T-cell (primary cell): ENCODE measurements at regions not wholly inside any gene's neighbourhood (a gene's known extent, or its start where the extent isn't known, plus 50 kb on each side); places are given as distances from the start of the nearest gene placed in this dataset.

Experiments
- ATAC-seq, 4 experiments: fragments of 200-7000 bp in 3 of 4; fragments of 150-1000 bp in 1 of 4; cut with Tn5 transposase; replicated peaks in 1 of 4; 1 replicate in 3 of 4; 2 replicates in 1 of 4; pipeline ENCODE4 v1.10.0; 2021; ENCODE audit warnings: moderate library complexity in 3 of 4, mild to moderate bottlenecking in 2 of 4, moderate number of reproducible peaks in 1 of 4
- CTCF ChIA-PET, 2 donors: fragments of 300-600 bp; sonication (Branson Sonifier 250); formaldehyde crosslinking; loops; one replicate each; lab custom pipeline; 2022; ENCODE audit warnings: antibody characterized with exemption in 2 of 2; lab: Charles Lee
- POLR2A ChIA-PET, 2 donors: fragments of 300-600 bp; sonication (Branson Sonifier 250); formaldehyde crosslinking; loops; one replicate each; lab custom pipeline; 2022; ENCODE audit warnings: antibody characterized with exemption in 2 of 2; lab: Charles Lee
- DNase-seq, 35 experiments: peaks; one replicate each; pipeline versions ENCODE4 v3.0.0 to v3.0.0-alpha.2; 2013 to 2023
- H3K27ac ChIP-seq: one replicate; pipeline ENCODE4 v1.5.1; 2013; ENCODE audit warnings: low read length
- H3K27me3 ChIP-seq, 2 experiments: replicated peaks in 1 of 2; 1 replicate in 1 of 2; 2 replicates in 1 of 2; pipeline versions ENCODE4 v1.6.1 to v1.7.0; 2013; ENCODE audit warnings: low read length in 1 of 2, mixed read lengths in 1 of 2; ENCODE audit not compliant: control insufficient read depth in 2 of 2, insufficient read depth in 2 of 2; ENCODE audit errors: extremely low read depth in 1 of 2
- H3K36me3 ChIP-seq, 2 donors: 1 replicate in 1 of 2; 2 replicates in 1 of 2; pipeline versions ENCODE4 v1.6.1 to v1.7.0; 2013; ENCODE audit warnings: low read length in 1 of 2; ENCODE audit not compliant: control insufficient read depth in 2 of 2, insufficient read depth in 1 of 2; ENCODE audit errors: extremely low read depth in 1 of 2
- H3K4me1 ChIP-seq, 2 experiments: 1 replicate in 1 of 2; 2 replicates in 1 of 2; pipeline versions ENCODE4 v1.6.1 to v1.7.0; 2013; ENCODE audit warnings: low read length in 2 of 2, mixed read lengths in 1 of 2; ENCODE audit not compliant: insufficient read depth in 2 of 2, control insufficient read depth in 1 of 2; ENCODE audit errors: extremely low read depth in 1 of 2
- H3K4me3 ChIP-seq, 2 donors: 1 replicate in 1 of 2; 2 replicates in 1 of 2; pipeline versions ENCODE4 v1.5.1 to v1.7.0; 2013; ENCODE audit warnings: mild to moderate bottlenecking in 2 of 2, low read length in 1 of 2, moderate library complexity in 1 of 2; ENCODE audit not compliant: control insufficient read depth in 1 of 2; ENCODE audit errors: extremely low read depth in 1 of 2
- H3K9me3 ChIP-seq: 2 replicates; pipeline ENCODE4 v1.7.0; 2013
- H3K27ac Mint-ChIP-seq, 2 donors: one replicate each; pipeline ENCODE4 v1.8.0; 2020 to 2021; ENCODE audit warnings: mild to moderate bottlenecking in 2 of 2, mixed read lengths in 2 of 2
- H3K27me3 Mint-ChIP-seq, 2 donors: one replicate each; pipeline ENCODE4 v1.8.0; 2021 to 2022; ENCODE audit warnings: mixed read lengths in 2 of 2
- H3K36me3 Mint-ChIP-seq: one replicate; pipeline ENCODE4 v1.8.0; 2021; ENCODE audit warnings: mixed read lengths
- H3K4me1 Mint-ChIP-seq, 3 donors: one replicate each; pipeline ENCODE4 v1.8.0; 2020 to 2022; ENCODE audit warnings: mixed read lengths in 3 of 3, mild to moderate bottlenecking in 1 of 3
- H3K4me3 Mint-ChIP-seq, 3 donors: one replicate each; pipeline ENCODE4 v1.8.0; 2020 to 2022; ENCODE audit warnings: mild to moderate bottlenecking in 3 of 3, mixed read lengths in 3 of 3, moderate library complexity in 3 of 3
- H3K9me3 Mint-ChIP-seq, 3 donors: one replicate each; pipeline ENCODE4 v1.8.0; 2020 to 2022; ENCODE audit warnings: mixed read lengths in 3 of 3
- WGBS: methylation state at CpG from one replicate; pipeline ENCODE4 v1.1.5; 2013; ENCODE audit warnings: missing lambda C conversion rate; ENCODE audit not compliant: insufficient coverage; 5-methylcytosine and 5-hydroxymethylcytosine counted together

- H3K9me3 ChIP-seq = peaks cover 4% of the 10 kb centered on the region
- no peaks in the 10 kb centered on the region for H3K4me1 ChIP-seq
- H3K4me3 Mint-ChIP-seq = no peak overlapping the region
- H3K27me3 Mint-ChIP-seq = no peaks in the 10 kb centered on the region
- no peak overlapping the region for H3K27ac ChIP-seq
- ATAC-seq (no peak), DNase-seq (no peak)
- no peak overlapping the region for H3K4me3 ChIP-seq
- peaks cover 22 to 37% (median 23%) of the 10 kb centered on the region in 3 donors for H3K4me1 Mint-ChIP-seq
- H3K27me3 ChIP-seq = no peaks in the 10 kb centered on the region
- no peak overlapping the region for H3K27ac Mint-ChIP-seq
- WGBS = no CpG with 5 or more reads among the region's 5 CpGs
- peaks cover 20% of the 10 kb centered on the region for H3K36me3 Mint-ChIP-seq
- ChIA-PET POLR2A (no interaction called here), CTCF (no interaction called here)
- no peaks in the 10 kb centered on the region for H3K36me3 ChIP-seq
- H3K9me3 Mint-ChIP-seq = peaks cover 7 to 12% (median 8%) of the 10 kb centered on the region in 3 donors
Observed at GRCh38 chr6:131390322-131390721, 182.7 kb upstream of the ARG1 start.

GRCh38 chr6:131391116-131391515 is 181.9 kb upstream of the ARG1 start:
- WGBS = 100% methylated on average over 1 of the region's 1 CpG
- Mint-ChIP-seq H3K27me3 (no peaks in the 10 kb centered on the region), H3K27ac (no peak overlapping the region), H3K36me3 (peaks cover 17% of the 10 kb centered on the region), H3K4me3 (no peak overlapping the region), H3K4me1 (peaks cover 22 to 37% (median 23%) of the 10 kb centered on the region in 3 donors), H3K9me3 (peaks cover 7 to 13% (median 8%) of the 10 kb centered on the region in 3 donors)
- POLR2A ChIA-PET = no interaction called here
- DNase-seq = no peak
- Histone ChIP-seq H3K36me3 (no peaks in the 10 kb centered on the region), H3K9me3 (peaks cover 4% of the 10 kb centered on the region), H3K4me1 (no peaks in the 10 kb centered on the region), H3K27ac (no peak overlapping the region), H3K4me3 (no peak overlapping the region), H3K27me3 (no peaks in the 10 kb centered on the region)
- CTCF ChIA-PET = no interaction called here
- no peak for ATAC-seq

GRCh38 chr6:131393433-131393832 is 179.6 kb upstream of the ARG1 start:
- Mint-ChIP-seq H3K4me1 (peaks cover 22 to 35% (median 23%) of the 10 kb centered on the region in 3 donors), H3K4me3 (no peak overlapping the region), H3K27ac (no peak overlapping the region), H3K27me3 (no peaks in the 10 kb centered on the region), H3K36me3 (peaks cover 18% of the 10 kb centered on the region), H3K9me3 (peaks cover 7 to 13% (median 8%) of the 10 kb centered on the region in 3 donors)
- Histone ChIP-seq H3K9me3 (peaks cover 4% of the 10 kb centered on the region), H3K4me1 (no peaks in the 10 kb centered on the region), H3K27me3 (no peaks in the 10 kb centered on the region), H3K4me3 (no peak overlapping the region), H3K36me3 (no peaks in the 10 kb centered on the region), H3K27ac (no peak overlapping the region)
- WGBS = no CpG with 5 or more reads among the region's 2 CpGs
- ChIA-PET CTCF (no interaction called here), POLR2A (no interaction called here)
- ATAC-seq (no peak), DNase-seq (no peak)

- CTCF ChIA-PET = no interaction called here
- Histone ChIP-seq H3K36me3 (no peaks in the 10 kb centered on the region), H3K9me3 (peaks cover 4% of the 10 kb centered on the region), H3K4me1 (no peaks in the 10 kb centered on the region), H3K27ac (no peak overlapping the region), H3K4me3 (no peak overlapping the region), H3K27me3 (no peaks in the 10 kb centered on the region)
- peaks cover 20% of the 10 kb centered on the region for H3K36me3 Mint-ChIP-seq
- POLR2A ChIA-PET = no interaction called here
- H3K27ac Mint-ChIP-seq = no peak overlapping the region
- DNase-seq = no peak
- H3K4me1 Mint-ChIP-seq = peaks cover 12 to 20% (median 13%) of the 10 kb centered on the region in 3 donors
- no peak overlapping the region for H3K4me3 Mint-ChIP-seq
- ATAC-seq = no peak
- H3K9me3 Mint-ChIP-seq = peaks cover 7 to 13% (median 8%) of the 10 kb centered on the region in 3 donors
- 86% methylated on average over 1 of the region's 1 CpG for WGBS
- no peaks in the 10 kb centered on the region for H3K27me3 Mint-ChIP-seq
Observed at GRCh38 chr6:131394768-131395432, 178.1 kb upstream of the ARG1 start.

- H3K27ac Mint-ChIP-seq = no peak overlapping the region
- Histone ChIP-seq H3K27ac (no peak overlapping the region), H3K4me1 (no peaks in the 10 kb centered on the region), H3K36me3 (no peaks in the 10 kb centered on the region), H3K4me3 (no peak overlapping the region), H3K27me3 (no peaks in the 10 kb centered on the region), H3K9me3 (peaks cover 1% of the 10 kb centered on the region)
- WGBS = no CpG with 5 or more reads among the region's 3 CpGs
- H3K4me1 Mint-ChIP-seq = peaks cover 8 to 12% (median 12%) of the 10 kb centered on the region in 3 donors
- POLR2A ChIA-PET = interaction anchor here in 1 of 2 donors (0.6 kb wide), 1 partner anchor 231 kb away, joined by 3 read pairs; no protein-coding TSS in a partner anchor
- CTCF ChIA-PET = interaction anchor here in 1 of 2 donors (0.8 kb wide), 1 partner anchor 513 kb away, joined by 4 read pairs; no protein-coding TSS in a partner anchor
- peaks cover 37% of the 10 kb centered on the region for H3K36me3 Mint-ChIP-seq
- H3K9me3 Mint-ChIP-seq = peaks cover 14 to 31% (median 23%) of the 10 kb centered on the region in 3 donors
- no peaks in the 10 kb centered on the region for H3K27me3 Mint-ChIP-seq
- no peak overlapping the region for H3K4me3 Mint-ChIP-seq
- ATAC-seq = no peak
- no peak for DNase-seq
Observed at GRCh38 chr6:131398176-131398575, 174.8 kb upstream of the ARG1 start.

- no peak overlapping the region for H3K27ac Mint-ChIP-seq
- H3K4me1 Mint-ChIP-seq = peaks cover 0 to 8% (median 5%) of the 10 kb centered on the region in 3 donors
- peaks cover 7 to 26% (median 17%) of the 10 kb centered on the region in 3 donors for H3K9me3 Mint-ChIP-seq
- H3K27me3 Mint-ChIP-seq = no peaks in the 10 kb centered on the region
- no peaks in the 10 kb centered on the region for H3K27me3 ChIP-seq
- H3K9me3 ChIP-seq = no peaks in the 10 kb centered on the region
- no peak for DNase-seq
- ATAC-seq = no peak
- 85% methylated on average over 3 of the region's 4 CpGs for WGBS
- H3K27ac ChIP-seq = no peak overlapping the region
- H3K36me3 Mint-ChIP-seq = peaks cover 33% of the 10 kb centered on the region
- ChIA-PET POLR2A (no interaction called here), CTCF (no interaction called here)
- H3K4me1 ChIP-seq = no peaks in the 10 kb centered on the region
- H3K4me3 ChIP-seq = no peak overlapping the region
- H3K36me3 ChIP-seq = no peaks in the 10 kb centered on the region
- H3K4me3 Mint-ChIP-seq = no peak overlapping the region
Observed at GRCh38 chr6:131399433-131399832, 173.6 kb upstream of the ARG1 start.
